GM18873 (cell line): ENCODE measurements at regions not wholly inside any gene's neighbourhood (a gene's known extent, or its start where the extent isn't known, plus 50 kb on each side); places are given as distances from the start of the nearest gene placed in this dataset.
"Not testable (repeated sequence)": the region's sequence is repeated elsewhere in the genome, so short reads cannot be mapped to it uniquely, and the experiment has no call there.

ENCODE experiments used
- ATAC-seq: cut with Tn5 transposase; IDR thresholded peaks from one replicate; pipeline ENCODE4 v1.9.1; 2021; ENCODE audit warnings: mild to moderate bottlenecking, moderate library complexity, moderate number of reproducible peaks; ENCODE audit not compliant: unreplicated experiment, low FRiP score

GRCh38 chr6:60679175-60679574 lies 1606.8 kb downstream of the KHDRBS2 start:
- no peak for ATAC-seq

- ATAC-seq, result no peak
These were observed 1614.7 kb downstream of the KHDRBS2 start for GRCh38 chr6:60671369-60671768.

DNA sequence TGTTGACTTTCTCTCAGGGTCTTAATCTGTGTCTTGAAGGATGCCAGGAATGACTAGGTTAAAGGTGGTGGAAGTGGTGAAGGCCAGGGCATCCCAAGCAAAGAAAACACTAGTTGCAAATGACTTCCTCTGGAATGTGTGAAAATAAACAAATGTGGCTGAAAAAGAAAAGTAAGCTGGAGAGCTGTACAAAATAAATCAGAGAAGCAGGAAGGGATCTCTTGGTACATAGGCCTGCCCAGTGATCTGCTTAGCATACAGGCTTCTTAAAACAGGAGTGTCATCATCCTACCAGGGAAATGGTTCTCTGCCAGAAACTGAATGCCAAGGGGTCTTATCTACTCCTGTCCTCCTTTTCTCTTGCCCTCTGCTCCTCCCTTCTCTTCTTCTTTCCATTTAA lies 1616.0 kb downstream of the KHDRBS2 start:
- ATAC-seq, result no peak

GRCh38 chr6:60668428-60668827 lies 1617.6 kb downstream of the KHDRBS2 start:
- ATAC-seq, result no peak

DNA sequence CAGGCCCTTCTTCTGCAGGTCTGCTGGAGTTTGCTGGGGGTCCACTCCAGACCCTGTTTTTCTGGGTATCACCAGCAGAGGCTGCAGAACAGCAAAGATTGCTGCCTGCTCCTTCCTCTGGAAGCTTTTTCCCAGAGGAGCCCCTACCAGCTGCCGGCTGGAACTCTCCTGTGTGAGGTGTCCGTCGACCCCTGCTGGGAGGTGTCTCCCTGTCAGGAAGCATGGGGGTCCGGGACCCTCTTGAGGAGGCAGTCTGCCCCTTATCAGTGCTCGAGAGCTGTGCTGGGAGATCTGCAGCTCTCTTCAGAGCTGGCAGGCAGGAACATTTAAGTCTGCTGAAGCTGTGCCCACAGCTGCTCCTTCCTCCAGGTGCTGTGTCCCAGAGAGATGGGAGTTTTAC lies 1622.8 kb downstream of the KHDRBS2 start:
- ATAC-seq, result not testable (repeated sequence)

DNA sequence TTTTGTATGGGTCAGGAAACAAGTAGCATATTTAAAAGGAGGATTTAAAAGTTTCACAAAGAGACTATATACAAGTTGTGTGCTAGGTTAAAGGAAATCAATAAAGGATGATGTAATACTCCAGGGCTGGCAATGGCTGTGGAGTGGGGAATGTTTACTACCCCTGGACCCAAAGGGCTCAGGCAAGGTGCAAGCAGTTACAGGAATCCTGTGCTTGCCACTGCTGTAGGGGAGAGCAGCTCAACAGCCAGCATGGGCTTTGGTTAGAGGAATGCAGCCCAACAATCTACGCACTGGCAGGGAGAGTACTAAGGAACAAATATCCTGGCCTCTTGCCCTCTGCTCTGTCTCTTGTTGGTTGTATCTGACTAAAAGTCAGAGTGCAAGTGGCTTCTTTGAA lies 1642.2 kb downstream of the KHDRBS2 start:
- ATAC-seq, result no peak

DNA sequence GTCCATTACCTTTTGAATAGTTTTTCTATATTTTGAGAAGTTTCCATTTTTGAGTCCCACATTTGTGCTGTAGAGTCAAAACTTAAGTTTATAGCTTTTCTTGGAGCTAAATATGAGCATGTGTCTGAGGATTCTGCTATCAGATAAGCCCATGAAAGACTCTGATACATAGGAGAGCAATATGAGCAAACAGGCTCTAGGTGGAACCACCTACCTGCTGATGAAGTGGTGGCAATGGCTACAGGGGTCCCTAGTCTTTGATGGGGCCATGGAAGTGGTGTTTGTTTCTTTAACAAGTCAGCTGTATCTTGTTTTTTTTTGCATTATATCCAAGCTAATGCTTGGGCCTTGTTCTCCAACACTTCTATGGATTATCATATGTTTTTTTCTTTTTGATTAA lies 1646.8 kb downstream of the KHDRBS2 start:
- ATAC-seq, result not testable (repeated sequence)
